ENCODE measurements at regions not wholly inside any gene's neighbourhood (a gene's known extent, or its start where the extent isn't known, plus 50 kb on each side); places are given as distances from the start of the nearest gene placed in this dataset.
A peak's percentile ranks its signal among the peaks of the same experiment; 100 is the strongest.
"Not testable (repeated sequence)": the region's sequence is repeated elsewhere in the genome, so short reads cannot be mapped to it uniquely, and the experiment has no call there.

DNA sequence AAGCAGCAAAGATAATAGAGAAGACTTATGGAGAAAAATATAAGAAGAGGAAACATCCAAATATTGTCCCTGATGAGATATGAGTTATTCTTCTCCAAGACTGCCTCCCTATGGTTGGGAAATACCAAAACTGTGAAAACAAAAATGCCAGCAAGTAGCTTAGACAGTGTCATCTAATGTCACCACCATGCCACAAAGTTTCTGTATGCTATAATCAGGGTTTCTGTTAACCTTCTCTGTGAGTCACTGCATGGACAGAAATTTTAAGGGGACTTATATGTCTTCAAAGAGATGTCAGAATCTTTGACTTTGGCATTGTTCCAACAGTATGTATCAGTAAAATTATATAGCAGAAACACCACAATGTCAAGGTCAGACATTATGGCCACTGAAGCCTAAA is 222.6 kb downstream of the KDM5D start:
- DNase-seq = no peak

- no peak for DNase-seq
Observed at GRCh38 chrY:19503092-19503449, 241.5 kb downstream of the KDM5D start.

DNA sequence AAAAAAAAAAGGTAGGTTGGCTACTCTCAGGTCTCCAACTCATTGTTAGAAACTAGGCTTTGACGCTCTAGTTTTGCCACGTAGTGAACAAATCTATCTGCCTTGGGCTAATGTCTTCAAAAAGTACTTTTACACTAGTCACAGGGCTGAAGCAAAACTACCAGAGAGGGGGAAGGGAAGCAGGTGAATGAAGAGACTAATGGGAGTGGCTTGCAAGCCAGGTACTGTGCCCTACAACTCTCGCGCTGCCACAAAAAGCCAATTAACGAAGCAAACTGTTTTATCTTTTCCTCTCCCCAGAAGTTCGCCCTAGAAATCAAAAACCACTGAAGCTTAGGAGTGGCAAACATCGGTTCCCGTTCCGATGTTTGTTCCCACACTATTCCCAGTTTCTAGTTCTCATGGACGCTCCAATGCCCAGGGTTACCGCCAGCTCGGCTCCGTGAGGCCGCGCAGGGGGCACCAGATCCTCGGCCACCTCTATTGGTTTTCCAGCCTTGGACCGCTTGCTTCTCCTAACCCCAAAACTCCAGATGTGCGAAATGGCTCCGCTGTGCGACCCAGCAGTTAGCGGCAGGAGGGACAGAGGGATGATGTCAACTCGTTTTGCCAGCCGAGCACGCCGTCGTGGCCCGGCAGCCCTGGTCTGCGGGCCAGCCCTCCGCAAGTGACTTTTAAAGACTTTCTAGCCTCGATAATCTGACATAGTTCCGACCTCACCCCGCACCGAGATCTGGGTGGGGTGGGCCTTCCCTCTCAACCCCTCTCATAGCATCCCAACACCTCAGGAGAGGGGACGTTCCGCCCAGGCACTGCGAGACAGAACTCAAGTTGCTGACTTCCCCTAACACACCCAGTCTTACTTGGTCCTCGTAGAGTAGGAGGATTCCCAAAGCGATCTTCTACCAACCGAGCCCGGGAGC is 242.1 kb downstream of the KDM5D start:
- no peak for DNase-seq

- no peak for DNase-seq
Observed at GRCh38 chrY:19498556-19498955, 246.0 kb downstream of the KDM5D start.

- no peak for DNase-seq
Observed at GRCh38 chrY:19487494-19487893, 257.0 kb downstream of the KDM5D start.

GRCh38 chrY:19484997-19485396 is 259.5 kb downstream of the KDM5D start:
- no peak for DNase-seq

GRCh38 chrY:19479141-19479540 is 265.4 kb downstream of the KDM5D start:
- DNase-seq = no peak

DNA sequence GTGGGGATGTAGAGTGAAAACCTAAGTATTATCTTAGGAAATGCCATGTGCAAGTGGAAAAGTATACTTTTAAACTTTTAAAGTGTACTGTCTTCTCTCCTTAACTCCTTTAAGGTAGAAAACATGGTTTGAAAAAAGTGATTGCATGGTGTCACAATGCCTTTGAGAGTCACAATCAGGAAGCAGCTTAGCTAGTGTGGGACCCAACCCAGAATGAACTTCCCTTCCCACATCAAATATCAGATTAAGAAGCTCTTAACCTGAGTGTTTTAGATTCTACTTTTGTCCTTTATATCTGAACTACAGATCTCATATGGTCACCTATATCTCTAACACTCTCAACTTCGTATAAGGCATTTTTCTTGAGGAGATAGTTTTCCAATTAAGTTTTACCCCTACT is 266.6 kb downstream of the KDM5D start:
- DNase-seq = no peak

- DNase-seq = no peak
Observed at GRCh38 chrY:19465809-19466208, 278.7 kb downstream of the KDM5D start.

GRCh38 chrY:19456855-19457448 is 287.6 kb downstream of the KDM5D start:
- DNase-seq = no peak

- DNase-seq = peak in 1 of 2 experiments; percentile 0
Observed at GRCh38 chrY:19433059-19433458, 311.5 kb downstream of the KDM5D start.

DNA sequence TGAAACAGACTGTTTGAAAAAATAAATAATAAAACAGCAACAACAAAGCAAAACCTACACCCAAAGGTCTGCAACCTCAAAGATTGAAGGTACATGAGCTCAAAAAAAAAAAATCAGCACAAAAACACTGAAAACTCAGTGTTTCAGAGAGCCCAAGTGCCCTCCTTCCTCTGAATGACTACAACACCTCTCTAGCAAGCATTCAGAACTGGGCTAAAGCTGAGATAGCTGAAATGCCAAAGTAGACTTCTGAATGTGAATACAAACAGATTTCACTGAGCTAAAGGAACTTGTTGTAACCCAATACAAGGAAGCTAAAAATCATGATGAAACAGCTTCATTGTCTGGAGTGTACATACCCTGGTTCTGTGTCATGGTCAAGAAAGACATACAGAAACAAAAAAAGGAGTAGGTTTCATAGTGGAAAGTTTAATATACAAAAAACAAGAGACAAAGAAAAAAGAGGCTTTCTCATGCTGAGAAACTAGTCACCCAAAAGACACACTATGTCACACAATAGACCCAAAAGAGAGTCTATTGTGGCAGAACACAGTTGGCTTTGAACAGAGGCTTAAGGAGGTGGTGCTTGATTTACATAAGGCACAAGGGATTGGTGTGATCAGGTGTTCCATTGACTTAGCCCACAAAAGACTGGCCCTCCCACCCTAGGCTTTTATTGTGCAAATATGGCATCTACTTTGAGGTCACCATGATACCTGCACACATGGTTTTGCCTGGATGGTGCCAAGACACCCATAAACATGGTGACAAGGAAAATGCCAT is 316.6 kb downstream of the KDM5D start:
- DNase-seq = no peak

DNA sequence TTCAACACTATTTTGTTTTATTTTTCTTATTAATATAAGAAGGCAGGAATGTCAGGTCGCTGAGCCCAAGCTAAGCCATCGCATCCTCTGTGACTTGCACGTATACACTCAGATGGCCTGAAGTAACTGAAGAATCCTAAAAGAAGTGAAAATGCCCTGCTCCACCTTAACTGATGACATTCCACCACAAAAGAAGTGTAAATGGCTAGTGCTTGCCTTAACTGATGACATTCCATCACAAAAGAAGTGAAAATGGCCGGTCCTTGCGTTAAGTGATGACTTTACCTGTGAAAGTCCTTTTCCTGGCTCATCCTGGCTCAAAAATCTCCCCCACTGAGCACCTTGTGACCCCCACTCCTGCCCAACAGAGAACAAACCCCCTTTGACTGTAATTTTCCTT is 317.3 kb downstream of the KDM5D start:
- not testable (repeated sequence) for DNase-seq

DNA sequence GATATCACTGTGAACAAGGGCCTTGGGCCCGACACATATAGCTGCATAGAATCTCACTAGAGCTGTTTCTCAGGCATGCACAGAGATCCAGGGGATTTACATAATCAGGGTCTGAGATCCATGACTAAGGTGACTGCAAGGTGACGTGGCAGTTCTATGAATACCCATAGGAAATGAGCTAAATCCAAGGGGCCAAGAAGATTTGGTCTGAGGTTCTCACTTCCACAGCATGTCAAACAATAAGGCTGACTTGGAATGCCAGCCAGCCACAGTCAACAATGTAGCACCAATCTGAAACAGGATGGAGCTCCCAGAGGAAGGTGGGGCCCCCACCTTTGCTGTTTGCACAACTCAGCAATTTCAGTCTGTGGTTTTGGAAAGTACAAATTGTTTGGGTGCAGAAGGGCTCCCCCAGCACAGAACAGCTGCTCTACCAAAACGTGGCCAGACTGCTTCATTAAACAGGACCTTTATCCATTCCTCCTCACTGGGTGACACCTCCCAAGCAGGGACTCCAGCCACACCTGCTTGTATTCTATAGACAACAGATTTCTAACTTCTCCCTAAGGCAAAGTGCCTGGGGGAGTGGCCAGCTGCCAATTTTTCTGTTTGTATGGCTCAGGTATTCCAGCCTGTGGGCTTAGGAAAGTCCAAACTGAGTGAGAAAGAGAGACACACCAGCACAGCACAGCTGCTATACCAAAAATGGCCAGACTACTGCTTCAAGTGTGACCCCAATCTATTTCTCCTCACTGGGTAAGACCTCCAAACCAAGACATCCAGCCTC is 333.4 kb downstream of the KDM5D start:
- DNase-seq = no peak

GRCh38 chrY:19406246-19406645 is 338.3 kb downstream of the KDM5D start:
- no peak for DNase-seq

GRCh38 chrY:19405598-19405997 is 338.9 kb downstream of the KDM5D start:
- DNase-seq = peak in 1 of 2 experiments; percentile 16

DNA sequence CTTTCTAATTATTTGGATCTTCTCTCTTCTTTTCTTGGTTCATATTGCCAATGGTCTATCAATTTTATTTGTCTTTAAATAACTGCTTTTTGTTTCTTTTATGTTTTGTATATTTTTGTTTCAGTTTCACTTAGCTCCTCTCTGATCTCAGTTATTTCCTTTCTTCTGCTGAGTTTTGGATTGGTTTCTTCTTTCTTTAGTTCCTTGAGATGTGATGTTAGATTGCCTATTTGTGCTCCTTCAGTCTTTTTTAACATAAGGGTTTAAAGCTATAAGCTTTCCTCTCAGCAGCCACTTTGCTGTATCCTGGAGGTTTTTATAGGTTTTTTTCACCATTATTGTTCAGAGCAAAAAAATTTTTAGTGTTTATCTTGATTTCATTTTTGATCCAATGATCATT is 351.6 kb downstream of the KDM5D start:
- DNase-seq = no peak

DNA sequence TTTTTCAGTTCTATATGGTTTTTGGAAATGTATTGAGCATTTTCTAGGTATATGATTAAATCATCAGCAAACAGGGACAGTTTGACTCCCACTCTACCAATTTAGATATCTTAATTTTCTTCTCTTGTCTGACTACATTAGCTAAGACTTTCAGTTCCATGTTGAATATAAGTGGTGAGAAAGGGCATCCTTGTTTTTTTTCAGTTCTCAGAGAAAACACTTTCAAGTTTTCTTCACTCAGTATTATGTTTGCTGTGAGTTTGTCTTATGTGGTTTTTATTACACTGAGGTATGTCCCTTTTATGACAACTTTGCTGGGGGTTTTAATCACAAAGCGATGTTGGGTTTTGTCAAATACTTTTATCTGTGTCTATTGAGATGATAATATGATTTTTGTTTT is 352.6 kb downstream of the KDM5D start:
- DNase-seq = no peak

DNA sequence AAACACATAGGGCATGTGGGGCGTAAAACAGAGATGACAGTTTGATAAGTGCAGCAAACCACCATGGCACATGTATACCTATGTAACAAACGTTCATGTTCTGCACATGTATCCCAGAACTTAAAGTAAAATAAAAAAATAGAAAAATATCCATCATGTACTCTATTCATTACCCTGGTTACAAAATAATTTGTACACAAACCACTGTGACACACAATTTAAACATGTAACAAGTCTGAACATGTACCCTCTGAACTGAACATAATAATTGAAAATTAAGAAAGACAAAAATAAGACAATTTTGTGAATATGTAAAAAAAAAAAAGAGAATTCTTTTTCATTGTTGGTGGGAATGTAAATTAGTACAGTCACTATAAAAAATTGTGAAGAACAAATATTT is 379.2 kb downstream of the KDM5D start:
- no peak for DNase-seq

- DNase-seq = no peak
Observed at GRCh38 chrY:19357249-19357648, 387.3 kb downstream of the KDM5D start.

GRCh38 chrY:19356735-19357134 is 387.8 kb downstream of the KDM5D start:
- no peak for DNase-seq

- no peak for DNase-seq
Observed at GRCh38 chrY:19354857-19355173, 389.7 kb downstream of the KDM5D start.
